ENCODE measurements at regions not wholly inside any gene's neighbourhood (a gene's known extent, or its start where the extent isn't known, plus 50 kb on each side); places are given as distances from the start of the nearest gene placed in this dataset.
A peak's percentile ranks its signal among the peaks of the same experiment; 100 is the strongest.
"Not testable (repeated sequence)": the region's sequence is repeated elsewhere in the genome, so short reads cannot be mapped to it uniquely, and the experiment has no call there.

DNA sequence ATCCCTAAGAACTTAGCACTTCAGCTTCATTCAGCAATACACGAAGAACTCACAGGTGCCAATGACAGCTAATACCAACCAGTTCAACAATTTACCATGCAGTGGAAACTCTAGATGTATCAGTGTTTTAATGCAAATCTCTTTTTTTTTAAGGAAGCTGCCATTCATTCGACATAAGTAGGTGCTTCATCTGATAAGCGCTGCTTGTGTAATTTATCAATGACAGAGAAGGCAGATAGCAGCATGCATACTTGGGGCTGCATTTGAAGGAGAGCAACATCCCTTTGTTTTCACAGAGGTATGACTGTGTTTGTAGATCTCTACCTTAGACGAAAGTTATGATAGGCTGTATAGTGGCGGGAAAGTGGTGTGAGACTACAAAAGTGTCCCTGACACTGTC, 977.1 kb downstream of the AACS start:
- Histone ChIP-seq H3K4me1 (ENCODE audit: insufficient read depth) (no peaks in the 10 kb centered on the region), H2AFZ (no peak overlapping the region), H3K9ac (no peak overlapping the region), H3K36me3 (ENCODE audit: low read depth) (no peaks in the 10 kb centered on the region), H3K27ac (no peak overlapping the region), H3K79me2 (ENCODE audit: insufficient read depth) (no peaks in the 10 kb centered on the region), H3K4me2 (ENCODE audit: unreplicated experiment) (no peak overlapping the region), H3K9me3 (ENCODE audit: low read depth) (no peaks in the 10 kb centered on the region), H3K9me2 (ENCODE audit: insufficient read depth) (no peaks in the 10 kb centered on the region), H4K20me1 (ENCODE audit: insufficient read depth) (no peaks in the 10 kb centered on the region), H3F3A (ENCODE audit: insufficient read depth) (no peaks in the 10 kb centered on the region), H3K27me3 (replicated peaks; ENCODE audit: insufficient read depth) (no peaks in the 10 kb centered on the region), H3K4me3 (no peak overlapping the region)
- TF ChIP-seq EZH2phosphoT487 (IDR thresholded peaks at IDR 0.05; ENCODE audit: insufficient read depth, low read depth) (no peak), EZH2 (IDR thresholded peaks at IDR 0.05; ENCODE audit: insufficient read depth, poor library complexity, severe bottlenecking) (no peak)
- 33 to 41% methylated on average over 5 of the region's 5 CpGs for WGBS, 2 experiments (ENCODE audit: low coverage in 1 of 2, low lambda C conversion rate in 2 of 2, missing lambda C conversion rate in 2 of 2)
- DNase-seq, result no peak
- in situ Hi-C loops (cut with MboI), result no loop called here

DNA sequence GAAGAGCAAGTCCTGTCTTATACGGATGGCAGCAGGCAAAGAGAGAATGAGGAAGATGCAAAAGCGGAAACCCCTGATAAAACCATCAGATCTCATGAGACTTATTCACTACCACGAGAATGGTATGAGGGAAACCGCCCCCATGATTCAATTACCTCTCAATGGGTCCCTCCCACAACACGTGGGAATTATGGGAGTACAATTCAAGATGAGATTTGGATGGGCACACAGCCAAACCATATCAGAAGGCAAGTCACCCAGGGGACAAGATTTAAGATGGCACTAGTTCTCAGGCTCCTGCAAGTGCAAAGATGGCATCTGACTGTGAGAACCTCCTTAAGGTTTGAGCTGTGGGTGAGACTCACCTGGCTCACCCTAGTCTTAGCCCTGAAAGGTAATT, 984.3 kb downstream of the AACS start:
- H3K9me2 ChIP-seq (ENCODE audit: insufficient read depth); H3K4me3 ChIP-seq; H2AFZ ChIP-seq; H3K4me2 ChIP-seq (ENCODE audit: unreplicated experiment); H3K79me2 ChIP-seq (ENCODE audit: insufficient read depth); H3K27ac ChIP-seq; H3F3A ChIP-seq (ENCODE audit: insufficient read depth); H3K4me1 ChIP-seq (ENCODE audit: insufficient read depth); H3K27me3 ChIP-seq (replicated peaks; ENCODE audit: insufficient read depth); H3K36me3 ChIP-seq (ENCODE audit: low read depth); in situ Hi-C loops (cut with MboI); DNase-seq; H3K9ac ChIP-seq; H4K20me1 ChIP-seq (ENCODE audit: insufficient read depth); H3K9me3 ChIP-seq (ENCODE audit: low read depth): not testable (repeated sequence)
- 25 to 27% methylated on average over 5 of the region's 5 CpGs for WGBS, 2 experiments (ENCODE audit: low coverage in 1 of 2, low lambda C conversion rate in 2 of 2, missing lambda C conversion rate in 2 of 2)

DNA sequence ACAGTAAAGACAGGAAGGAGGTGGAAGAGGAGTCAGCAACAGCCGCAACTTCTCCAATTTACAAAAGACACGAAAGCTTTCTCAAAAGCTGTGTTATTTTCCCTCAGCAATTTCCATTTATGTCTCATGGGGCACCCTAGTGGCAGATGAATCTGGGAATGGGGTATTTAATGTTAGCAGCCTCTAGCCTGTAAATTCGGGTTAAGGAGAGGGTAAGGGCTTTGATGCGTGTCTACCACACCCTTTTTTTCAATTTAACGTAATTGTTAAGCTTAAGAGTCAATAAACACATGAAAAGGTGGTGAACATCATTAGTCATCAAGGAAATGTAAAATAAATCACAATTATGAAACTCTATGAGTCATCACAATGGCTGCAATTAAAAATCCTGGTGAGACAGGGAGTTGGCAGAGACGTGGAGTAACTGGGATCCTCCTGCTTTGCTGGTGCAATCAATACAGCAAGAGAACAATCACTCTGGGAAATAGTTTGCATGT, 986.4 kb downstream of the AACS start:
- no peaks in the 10 kb centered on the region for H3K36me3 ChIP-seq (ENCODE audit: low read depth)
- DNase-seq, result peak; percentile 15
- 23 to 28% methylated on average over 6 of the region's 6 CpGs for WGBS, 2 experiments (ENCODE audit: low coverage in 1 of 2, low lambda C conversion rate in 2 of 2, missing lambda C conversion rate in 2 of 2)

DNA sequence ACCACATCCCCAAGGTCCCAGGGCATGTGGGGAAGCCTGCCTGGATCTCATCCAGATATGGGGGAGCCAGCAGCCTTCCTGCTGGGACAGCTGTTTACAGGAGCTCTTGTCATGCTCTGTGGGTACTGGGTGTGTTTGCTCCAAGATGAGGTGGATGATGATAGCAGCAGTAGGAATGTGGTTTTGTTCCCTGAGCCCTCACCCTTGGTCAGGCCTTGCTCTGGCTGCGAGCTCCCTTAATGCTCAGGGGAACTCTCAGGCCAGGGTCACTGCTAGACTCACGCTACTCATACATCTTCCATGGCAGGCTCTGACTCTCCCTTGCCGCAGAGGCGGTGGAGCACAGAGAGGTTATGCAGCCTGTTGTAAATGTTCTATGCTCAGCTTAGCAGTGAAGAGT, 990.3 kb downstream of the AACS start:
- no peak overlapping the region for H3K9ac ChIP-seq
- H3K9me3 ChIP-seq (ENCODE audit: low read depth), result no peaks in the 10 kb centered on the region
- no peak overlapping the region for H3K4me3 ChIP-seq
- no peak overlapping the region for H3K4me2 ChIP-seq (ENCODE audit: unreplicated experiment)
- WGBS, 2 experiments (ENCODE audit: low coverage in 1 of 2, low lambda C conversion rate in 2 of 2, missing lambda C conversion rate in 2 of 2), result 32 to 39% methylated on average over 4 of the region's 4 CpGs
- no peak for DNase-seq
- no peaks in the 10 kb centered on the region for H3K4me1 ChIP-seq (ENCODE audit: insufficient read depth)
- no peaks in the 10 kb centered on the region for H3K79me2 ChIP-seq (ENCODE audit: insufficient read depth)
- TF ChIP-seq EZH2 (IDR thresholded peaks at IDR 0.05; ENCODE audit: insufficient read depth, poor library complexity, severe bottlenecking), result no peak
- TF ChIP-seq EZH2phosphoT487 (IDR thresholded peaks at IDR 0.05; ENCODE audit: insufficient read depth, low read depth), result no peak
- H3K27ac ChIP-seq, result no peak overlapping the region
- no peak overlapping the region for H2AFZ ChIP-seq
- H4K20me1 ChIP-seq (ENCODE audit: insufficient read depth), result no peaks in the 10 kb centered on the region
- H3F3A ChIP-seq (ENCODE audit: insufficient read depth), result no peaks in the 10 kb centered on the region
- H3K9me2 ChIP-seq (ENCODE audit: insufficient read depth), result no peaks in the 10 kb centered on the region
- no peaks in the 10 kb centered on the region for H3K36me3 ChIP-seq (ENCODE audit: low read depth)
- no peaks in the 10 kb centered on the region for H3K27me3 ChIP-seq (replicated peaks; ENCODE audit: insufficient read depth)
- in situ Hi-C loops (cut with MboI), result no loop called here

More for the DNA sequence above, 986.4 kb downstream of the AACS start:
- no peak overlapping the region for H3K27ac ChIP-seq
- H3K4me2 ChIP-seq (ENCODE audit: unreplicated experiment), result no peak overlapping the region
- no peak overlapping the region for H3K9ac ChIP-seq
- in situ Hi-C loops (cut with MboI), result no loop called here
- H3F3A ChIP-seq (ENCODE audit: insufficient read depth), result no peaks in the 10 kb centered on the region
- H3K4me3 ChIP-seq, result no peak overlapping the region
- no peaks in the 10 kb centered on the region for H4K20me1 ChIP-seq (ENCODE audit: insufficient read depth)
- TF ChIP-seq EZH2 (IDR thresholded peaks at IDR 0.05; ENCODE audit: insufficient read depth, poor library complexity, severe bottlenecking), result no peak
- H3K9me3 ChIP-seq (ENCODE audit: low read depth), result no peaks in the 10 kb centered on the region
- H3K27me3 ChIP-seq (replicated peaks; ENCODE audit: insufficient read depth), result no peaks in the 10 kb centered on the region
- no peaks in the 10 kb centered on the region for H3K79me2 ChIP-seq (ENCODE audit: insufficient read depth)
- no peaks in the 10 kb centered on the region for H3K9me2 ChIP-seq (ENCODE audit: insufficient read depth)
- H3K4me1 ChIP-seq (ENCODE audit: insufficient read depth), result no peaks in the 10 kb centered on the region
- no peak overlapping the region for H2AFZ ChIP-seq

DNA sequence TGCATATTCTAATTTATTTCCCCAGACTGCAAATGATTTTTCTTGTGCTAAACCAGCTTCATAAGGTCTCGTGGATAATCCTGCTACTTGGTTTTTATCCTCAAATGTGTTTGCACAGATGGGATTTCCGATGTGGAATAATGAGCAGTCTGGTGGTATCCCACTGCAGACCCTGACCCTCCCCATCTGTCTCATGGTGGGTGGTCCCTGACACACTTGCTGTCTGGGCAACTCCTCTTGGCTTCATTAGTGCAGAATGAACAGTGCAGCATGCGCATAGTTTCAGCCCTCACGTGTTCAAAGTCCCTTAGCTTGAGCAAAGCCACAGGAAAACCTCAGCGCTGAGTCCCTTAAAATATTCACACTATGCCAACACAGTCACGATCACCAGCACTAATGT, 996.5 kb downstream of the AACS start:
- TF ChIP-seq EZH2 (IDR thresholded peaks at IDR 0.05; ENCODE audit: insufficient read depth, poor library complexity, severe bottlenecking), result no peak
- no peak for TF ChIP-seq EZH2phosphoT487 (IDR thresholded peaks at IDR 0.05; ENCODE audit: insufficient read depth, low read depth)
- no peak overlapping the region for H2AFZ ChIP-seq
- H3K4me1 ChIP-seq (ENCODE audit: insufficient read depth), result no peaks in the 10 kb centered on the region
- no peaks in the 10 kb centered on the region for H3K9me2 ChIP-seq (ENCODE audit: insufficient read depth)
- no peak overlapping the region for H3K9ac ChIP-seq
- 3 to 4% methylated on average over 6 of the region's 6 CpGs for WGBS, 2 experiments (ENCODE audit: low coverage in 1 of 2, low lambda C conversion rate in 2 of 2, missing lambda C conversion rate in 2 of 2)
- no peaks in the 10 kb centered on the region for H3K79me2 ChIP-seq (ENCODE audit: insufficient read depth)
- H3K9me3 ChIP-seq (ENCODE audit: low read depth), result no peaks in the 10 kb centered on the region
- in situ Hi-C loops (cut with MboI), result no loop called here
- no peaks in the 10 kb centered on the region for H3K36me3 ChIP-seq (ENCODE audit: low read depth)
- H4K20me1 ChIP-seq (ENCODE audit: insufficient read depth), result no peaks in the 10 kb centered on the region
- no peaks in the 10 kb centered on the region for H3K27me3 ChIP-seq (replicated peaks; ENCODE audit: insufficient read depth)
- no peaks in the 10 kb centered on the region for H3F3A ChIP-seq (ENCODE audit: insufficient read depth)
- no peak overlapping the region for H3K4me3 ChIP-seq
- no peak overlapping the region for H3K4me2 ChIP-seq (ENCODE audit: unreplicated experiment)
- no peak overlapping the region for H3K27ac ChIP-seq
- DNase-seq, result no peak

Measured in GM23248 (cell line).